ENCODE measurements at regions not wholly inside any gene's neighbourhood (a gene's known extent, or its start where the extent isn't known, plus 50 kb on each side); places are given as distances from the start of the nearest gene placed in this dataset.

DNA sequence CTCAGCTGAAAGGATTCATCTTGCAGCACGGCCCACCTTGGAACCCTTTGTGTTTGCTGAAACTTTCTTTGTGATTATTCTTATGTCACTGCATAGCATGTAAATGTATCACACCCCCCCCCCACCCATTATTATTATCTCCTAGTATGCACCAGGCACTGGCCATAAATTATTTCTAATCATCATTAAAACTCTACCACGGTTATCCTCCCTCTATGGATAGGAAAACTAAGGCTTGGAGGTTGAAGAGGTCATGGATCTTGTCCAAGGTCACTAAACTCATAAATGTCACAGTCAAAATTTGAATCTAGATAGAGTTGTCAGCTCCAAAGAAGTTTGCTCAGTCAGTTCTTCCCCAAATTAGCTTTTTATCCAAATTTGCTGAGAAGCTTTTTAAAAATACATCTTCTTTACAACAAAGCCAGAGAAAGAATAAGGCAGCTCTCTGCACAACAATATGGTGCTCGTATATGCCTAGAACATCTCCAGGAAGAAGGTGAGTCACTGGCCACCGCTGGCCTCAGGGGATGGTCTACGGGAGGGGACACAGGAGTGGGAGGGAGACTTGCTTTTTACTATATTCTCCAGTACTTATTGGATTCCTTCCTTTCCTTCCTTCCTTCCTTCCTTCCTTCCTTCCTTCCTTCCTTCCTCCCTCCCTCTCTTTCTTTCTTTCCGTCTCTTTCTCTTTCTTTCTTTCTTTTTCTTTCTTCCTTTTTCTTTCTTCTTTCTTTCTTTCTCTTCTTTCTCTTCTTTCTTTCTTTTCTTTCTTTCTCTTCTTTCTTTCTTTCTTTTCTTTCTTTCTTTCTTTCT is 134.5 kb downstream of the VEGFA start:
- dilution Hi-C loops (cut with MboI; ENCODE audit: extremely low pct_ligation_motif_present, low sequenced_read_pairs), result no loop called here
- no peaks in the 10 kb centered on the region for H3K9me3 ChIP-seq (replicated peaks; ENCODE audit: control insufficient read depth, insufficient read depth, low read length)
- no peaks in the 10 kb centered on the region for H3K4me1 ChIP-seq (ENCODE audit: control insufficient read depth, extremely low read depth, insufficient read depth, low read length)
- no peak overlapping the region for H3K4me2 ChIP-seq (ENCODE audit: insufficient read depth, low read length)
- intact Hi-C loops (cut with micrococcal nuclease), result no loop called here
- no TSS peak for BruUV-seq (replicated peaks)
- H4K20me1 ChIP-seq (replicated peaks; ENCODE audit: control insufficient read depth, extremely low read depth, insufficient read depth, low read length), result no peaks in the 10 kb centered on the region
- no peaks in the 10 kb centered on the region for H3K9me1 ChIP-seq (replicated peaks; ENCODE audit: control insufficient read depth, extremely low read depth, insufficient read depth, low read length)
- H3K4me3 ChIP-seq (replicated peaks in 1 of 3; ENCODE audit: insufficient read depth in 1 of 3, low read depth in 1 of 3, low read length in 3 of 3), result no peak overlapping the region
- ChIA-PET CTCF (interaction anchor here (0.7 kb wide), 1 partner anchor 48 kb away, joined by 4 read pairs; no protein-coding TSS in a partner anchor), POLR2A (interaction anchor here (0.7 kb wide), 1 partner anchor 99 kb away, joined by 3 read pairs; no protein-coding TSS in a partner anchor)
- H3K79me2 ChIP-seq (ENCODE audit: control insufficient read depth, insufficient read depth, low read length), result no peaks in the 10 kb centered on the region
- TF ChIP-seq GATA2 (IDR thresholded peaks at IDR 0.05; ENCODE audit: insufficient read depth, insufficient read length, low read depth, low read length), result no peak
- TF ChIP-seq FOS (IDR thresholded peaks at IDR 0.05; ENCODE audit: borderline replicate concordance, insufficient read depth, low read length), result peak; percentile 56
- TF ChIP-seq POLR2A (IDR thresholded peaks at IDR 0.05; ENCODE audit: low read depth, low read length), result no peak
- TF ChIP-seq MYC (IDR thresholded peaks at IDR 0.05; ENCODE audit: low read depth, low read length), result no peak
- TF ChIP-seq, protein P1, sequence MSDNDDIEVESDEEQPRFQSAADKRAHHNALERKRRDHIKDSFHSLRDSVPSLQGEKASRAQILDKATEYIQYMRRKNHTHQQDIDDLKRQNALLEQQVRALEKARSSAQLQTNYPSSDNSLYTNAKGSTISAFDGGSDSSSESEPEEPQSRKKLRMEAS (IDR thresholded peaks at IDR 0.05; ENCODE audit: insufficient read depth, insufficient read length), result no peak
- peak; percentile 3 for TF ChIP-seq JUN (IDR thresholded peaks at IDR 0.05; ENCODE audit: borderline replicate concordance, insufficient read depth, insufficient read length, low read depth)
- no peak for TF ChIP-seq POLR2AphosphoS5 (IDR thresholded peaks at IDR 0.05; ENCODE audit: insufficient read depth, low read depth, low read length)
- H2AFZ ChIP-seq (ENCODE audit: low read depth, low read length), result no peak overlapping the region
- H3K9ac ChIP-seq (replicated peaks; ENCODE audit: extremely low read depth, insufficient read depth, low read length), result no peak overlapping the region
- FAIRE-seq (peak; percentile 72), DNase-seq (ENCODE audit: low read depth, low spot score) (no peak)
- H3K27me3 ChIP-seq (ENCODE audit: control insufficient read depth in 2 of 2, insufficient read depth in 2 of 2, low read length in 2 of 2), result peaks cover 0 to 17% of the 10 kb centered on the region in 2 experiments
- H3K27ac ChIP-seq (ENCODE audit: insufficient read depth, low read depth, low read length), result no peak overlapping the region
- no peaks in the 10 kb centered on the region for H3K36me3 ChIP-seq (ENCODE audit: control insufficient read depth in 2 of 2, extremely low read depth in 1 of 2, insufficient read depth in 2 of 2, low read length in 2 of 2)

All from endothelial cell of umbilical vein (primary cell).